Stomach (tissue), 8 donors: ENCODE measurements at regions not wholly inside any gene's neighbourhood (a gene's known extent, or its start where the extent isn't known, plus 50 kb on each side); places are given as distances from the start of the nearest gene placed in this dataset.

ENCODE experiments used
- DNase-seq, 2 donors: peaks; one replicate each; pipeline versions ENCODE4 v3.0.0 to v3.0.0-alpha.2; 2013 to 2019
- H3K27ac ChIP-seq, 5 donors: fragments of 200-600 bp in 4 of 5; sonication (generic) in 4 of 5; one replicate each; pipeline ENCODE4 v1.5.1; 2013 to 2019; ENCODE audit warnings: mild to moderate bottlenecking in 1 of 5, moderate library complexity in 1 of 5
- H3K27me3 ChIP-seq, 3 donors: fragments of 200-600 bp; sonication (generic); one replicate each; pipeline ENCODE4 v1.5.1; 2017 to 2019; ENCODE audit warnings: mixed run types in 1 of 3
- H3K36me3 ChIP-seq, 4 donors: fragments of 200-600 bp; sonication (generic); 1 replicate in 3 of 4; 2 replicates in 1 of 4; pipeline ENCODE4 v1.5.1; 2016 to 2019
- H3K4me1 ChIP-seq, 4 donors: fragments of 200-600 bp; sonication (generic); one replicate each; pipeline ENCODE4 v1.5.1; 2016 to 2019
- H3K4me3 ChIP-seq, 4 donors: fragments of 200-600 bp; sonication (generic) in 3 of 4; one replicate each; pipeline ENCODE4 v1.5.1; 2016 to 2019; ENCODE audit warnings: mild to moderate bottlenecking in 1 of 4
- H3K9me3 ChIP-seq, 4 donors: fragments of 200-600 bp; sonication (generic); one replicate each; pipeline ENCODE4 v1.5.1; 2016 to 2019
- CTCF ChIP-seq, 7 experiments: fragments of 450-650 bp in 4 of 7; fragments of 200-600 bp in 3 of 7; sonication (generic) in 3 of 7; IDR thresholded peaks; one replicate each; pipeline ENCODE4 v1.5.1; 2016 to 2019; ENCODE audit warnings: antibody characterized with exemption in 7 of 7, control low read depth in 2 of 7, mild to moderate bottlenecking in 1 of 7
- EP300 ChIP-seq: sonication (generic); formaldehyde crosslinking; IDR thresholded peaks from one replicate; pipeline ENCODE4 v1.6.1; 2017; ENCODE audit warnings: antibody characterized with exemption
- POLR2A ChIP-seq, 4 donors: fragments of 450-650 bp; IDR thresholded peaks; one replicate each; pipeline ENCODE4 v1.6.1; 2016; ENCODE audit warnings: antibody characterized with exemption in 4 of 4, control low read depth in 2 of 4, mild to moderate bottlenecking in 1 of 4, moderate library complexity in 1 of 4
- POLR2AphosphoS5 ChIP-seq, 3 donors: sonication (generic); formaldehyde crosslinking; IDR thresholded peaks; one replicate each; pipeline ENCODE4 v1.6.1; 2016; ENCODE audit warnings: antibody characterized with exemption in 3 of 3
- WGBS, 5 donors: extraction: QIAGEN DNeasy Blood & Tissue Kit in 3 of 5; methylation state at CpG; one replicate each; pipeline versions ENCODE4 v1.1.5 to v1.1.7; 2013 to 2018; 5-methylcytosine and 5-hydroxymethylcytosine counted together
- intact Hi-C: fragments of 100-400 bp; cut with DNase I; formaldehyde crosslinking; loops from one replicate; pipeline ENCODE4 v1.15.1; 2023; ENCODE audit warnings: low total_unique reads
- donor health status: healthy with polysubstance abuse.
- donor health status: Bipolar disorder and iron deficiency.
- donor health status: healthy.

GRCh38 chrX:5650904-5651303, 577.8 kb downstream of the NLGN4X start:
- Histone ChIP-seq H3K4me1 (no peaks in the 10 kb centered on the region), H3K9me3 (peaks cover 0 to 13% (median 4%) of the 10 kb centered on the region in 4 donors), H3K27me3 (no peaks in the 10 kb centered on the region), H3K27ac (no peak overlapping the region), H3K4me3 (no peak overlapping the region), H3K36me3 (no peaks in the 10 kb centered on the region)
- no peak for TF ChIP-seq POLR2A (IDR thresholded peaks at IDR 0.05)
- no peak for TF ChIP-seq EP300
- no peak for TF ChIP-seq POLR2AphosphoS5 (IDR thresholded peaks at IDR 0.05)
- no peak for TF ChIP-seq CTCF (IDR thresholded peaks at IDR 0.05)
- DNase-seq: no peak
- WGBS, 5 donors: 52 to 67% (median 58%) methylated on average over 3 of the region's 3 CpGs
- intact Hi-C loops: no loop called here

- TF ChIP-seq EP300 (no peak), POLR2AphosphoS5 (IDR thresholded peaks at IDR 0.05) (no peak), POLR2A (IDR thresholded peaks at IDR 0.05) (no peak), CTCF (IDR thresholded peaks at IDR 0.05) (no peak)
- intact Hi-C loops: no loop called here
- H3K27me3 ChIP-seq: no peaks in the 10 kb centered on the region
- H3K36me3 ChIP-seq: no peaks in the 10 kb centered on the region
- no peak overlapping the region for H3K27ac ChIP-seq
- H3K4me3 ChIP-seq: no peak overlapping the region
- no peak for DNase-seq
- no peaks in the 10 kb centered on the region for H3K4me1 ChIP-seq
- 66 to 75% (median 70%) methylated on average over 12 of the region's 12 CpGs for WGBS, 5 donors
- peaks cover 0 to 8% (median under 1%) of the 10 kb centered on the region in 4 donors for H3K9me3 ChIP-seq
These were observed 579.6 kb downstream of the NLGN4X start for GRCh38 chrX:5648941-5649568.

- DNase-seq: peak in 1 of 2 donors; percentile 13
- TF ChIP-seq POLR2A (IDR thresholded peaks at IDR 0.05) (no peak), POLR2AphosphoS5 (IDR thresholded peaks at IDR 0.05) (no peak), CTCF (IDR thresholded peaks at IDR 0.05) (no peak), EP300 (no peak)
- peaks cover 0 to 3% (median 0%) of the 10 kb centered on the region in 4 donors for H3K9me3 ChIP-seq
- H3K27ac ChIP-seq: no peak overlapping the region
- intact Hi-C loops: no loop called here
- H3K4me1 ChIP-seq: no peaks in the 10 kb centered on the region
- H3K4me3 ChIP-seq: no peak overlapping the region
- WGBS, 5 donors: 50 to 73% (median 59%) methylated on average over 5 of the region's 5 CpGs
- H3K27me3 ChIP-seq: no peaks in the 10 kb centered on the region
- no peaks in the 10 kb centered on the region for H3K36me3 ChIP-seq
These were observed 581.8 kb downstream of the NLGN4X start for GRCh38 chrX:5646818-5647217.

GRCh38 chrX:5644776-5645175, 583.9 kb downstream of the NLGN4X start:
- DNase-seq: no peak
- Histone ChIP-seq H3K27ac (no peak overlapping the region), H3K4me1 (no peaks in the 10 kb centered on the region), H3K9me3 (no peaks in the 10 kb centered on the region), H3K27me3 (no peaks in the 10 kb centered on the region), H3K36me3 (no peaks in the 10 kb centered on the region), H3K4me3 (no peak overlapping the region)
- 33 to 59% (median 43%) methylated on average over 8 of the region's 8 CpGs for WGBS, 5 donors
- TF ChIP-seq POLR2A (IDR thresholded peaks at IDR 0.05): no peak
- no peak for TF ChIP-seq EP300
- TF ChIP-seq CTCF (IDR thresholded peaks at IDR 0.05): no peak
- no peak for TF ChIP-seq POLR2AphosphoS5 (IDR thresholded peaks at IDR 0.05)
- intact Hi-C loops: no loop called here
